ENCODE measurements at regions not wholly inside any gene's neighbourhood (a gene's known extent, or its start where the extent isn't known, plus 50 kb on each side); places are given as distances from the start of the nearest gene placed in this dataset.

- TF ChIP-seq UBTF (CRISPR knock-in tag; IDR thresholded peaks at IDR 0.05) (peak; percentile 94), ZNF691 (CRISPR knock-in tag; IDR thresholded peaks at IDR 0.05; ENCODE audit: borderline replicate concordance, low read depth) (peak; percentile 89; the same call in 1 of the 2 replicates), ARID5B (CRISPR knock-in tag; IDR thresholded peaks at IDR 0.05) (peak; percentile 93), DRAP1 (CRISPR knock-in tag; IDR thresholded peaks at IDR 0.05) (peak; percentile 29; the same call in 1 of the 2 replicates), ZNF772 (CRISPR knock-in tag; IDR thresholded peaks at IDR 0.05) (peak; percentile 91), NR0B2 (CRISPR knock-in tag; IDR thresholded peaks at IDR 0.05) (0 out of 2 replicates have a peak, but pooled peaks have one; percentile 61), SOX6 (IDR thresholded peaks at IDR 0.05) (no peak), SOX6 (CRISPR knock-in tag; IDR thresholded peaks at IDR 0.05) (peak; percentile 93), GABPB1 (CRISPR knock-in tag; IDR thresholded peaks at IDR 0.05) (peak; percentile 47; the same call in 1 of the 2 replicates), PAXIP1 (CRISPR knock-in tag; conservative IDR thresholded peaks at IDR 0.05) (peak; percentile 88), ZNF232 (CRISPR knock-in tag; IDR thresholded peaks at IDR 0.05; ENCODE audit: borderline replicate concordance) (0 out of 2 replicates have a peak, but pooled peaks have one; percentile 57), ZBTB3 (CRISPR knock-in tag; IDR thresholded peaks at IDR 0.05; ENCODE audit: borderline replicate concordance, low read depth) (peak; percentile 62; the same call in 1 of the 2 replicates), ZFP1 (CRISPR knock-in tag; IDR thresholded peaks at IDR 0.05) (peak; percentile 47; the same call in 1 of the 2 replicates), HNF4A (CRISPR knock-in tag; IDR thresholded peaks at IDR 0.05) (peak; percentile 92), GMEB2 (CRISPR knock-in tag; IDR thresholded peaks at IDR 0.05; ENCODE audit: low read depth) (0 out of 2 replicates have a peak, but pooled peaks have one; percentile 18)
Measured at GRCh38 chr6:47094241-47094925, 52.3 kb upstream of the ADGRF1 start (continued).
